H9 (cell line): ENCODE measurements at regions not wholly inside any gene's neighbourhood (a gene's known extent, or its start where the extent isn't known, plus 50 kb on each side); places are given as distances from the start of the nearest gene placed in this dataset.

Source experiments
- DNase-seq: peaks from one replicate; pipeline ENCODE4 v3.0.0-alpha.2; 2017
- H2AFZ ChIP-seq: one replicate; pipeline ENCODE4 v1.6.1; 2013; ENCODE audit warnings: mild to moderate bottlenecking, low read length, control low read depth, moderate library complexity
- H2AK5ac ChIP-seq: 2 replicates; pipeline ENCODE4 v1.6.1; 2013; ENCODE audit warnings: low read length, control low read depth, mixed read lengths; ENCODE audit not compliant: insufficient read length
- H2BK120ac ChIP-seq: one replicate; pipeline ENCODE4 v1.6.1; 2013; ENCODE audit warnings: low read depth, mild to moderate bottlenecking, low read length, control low read depth, inconsistent platforms; ENCODE audit not compliant: poor library complexity, severe bottlenecking
- H2BK12ac ChIP-seq: 2 replicates; pipeline ENCODE4 v1.6.1; 2013; ENCODE audit warnings: low read length, control low read depth, mixed read lengths, low read depth; ENCODE audit not compliant: insufficient read length
- H2BK15ac ChIP-seq: 2 replicates; pipeline ENCODE4 v1.6.1; 2013; ENCODE audit warnings: low read depth, low read length, control low read depth
- H2BK20ac ChIP-seq: one replicate; pipeline ENCODE4 v1.6.1; 2013; ENCODE audit warnings: low read depth, mild to moderate bottlenecking, low read length, control low read depth, inconsistent platforms; ENCODE audit not compliant: poor library complexity, severe bottlenecking
- H2BK5ac ChIP-seq: 2 replicates; pipeline ENCODE4 v1.6.1; 2013; ENCODE audit warnings: low read length, control low read depth, mixed read lengths; ENCODE audit not compliant: insufficient read length
- H3K14ac ChIP-seq: 2 replicates; pipeline ENCODE4 v1.6.1; 2013; ENCODE audit warnings: low read length, control low read depth; ENCODE audit not compliant: insufficient read depth
- H3K18ac ChIP-seq: 2 replicates; pipeline ENCODE4 v1.6.1; 2013; ENCODE audit warnings: low read depth, mild to moderate bottlenecking, mixed read lengths, low read length, control low read depth; ENCODE audit not compliant: insufficient read length
- H3K23ac ChIP-seq: 2 replicates; pipeline ENCODE4 v1.6.1; 2013; ENCODE audit warnings: low read length, control low read depth, mixed read lengths, low read depth; ENCODE audit not compliant: insufficient read length
- H3K23me2 ChIP-seq: 2 replicates; pipeline ENCODE4 v1.6.1; 2013; ENCODE audit warnings: low read depth, mild to moderate bottlenecking, mixed read lengths, low read length, control low read depth; ENCODE audit not compliant: insufficient read length, poor library complexity, severe bottlenecking
- H3K27ac ChIP-seq: 2 replicates; pipeline ENCODE4 v1.5.1; 2013; ENCODE audit warnings: low read length, control low read depth, mixed read lengths, low read depth; ENCODE audit not compliant: insufficient read length
- H3K27me3 ChIP-seq: 2 replicates; pipeline ENCODE4 v1.6.1; 2013; ENCODE audit warnings: low read length, control low read depth, inconsistent platforms; ENCODE audit not compliant: insufficient read depth
- H3K4ac ChIP-seq: 2 replicates; pipeline ENCODE4 v1.6.1; 2013; ENCODE audit warnings: low read depth, mild to moderate bottlenecking, control low read depth, inconsistent platforms, low read length, moderate library complexity
- H3K4me1 ChIP-seq: 2 replicates; pipeline ENCODE4 v1.6.1; 2013; ENCODE audit warnings: low read length, control low read depth, inconsistent platforms; ENCODE audit not compliant: insufficient read depth
- H3K4me2 ChIP-seq: 2 replicates; pipeline ENCODE4 v1.6.1; 2013; ENCODE audit warnings: low read length, control low read depth, mixed read lengths; ENCODE audit not compliant: insufficient read length, insufficient read depth
- H3K56ac ChIP-seq: 2 replicates; pipeline ENCODE4 v1.6.1; 2013; ENCODE audit warnings: low read depth, mild to moderate bottlenecking, mixed read lengths, low read length, control low read depth; ENCODE audit not compliant: insufficient read length
- H3K79me1 ChIP-seq: 2 replicates; pipeline ENCODE4 v1.6.1; 2013; ENCODE audit warnings: low read depth, mild to moderate bottlenecking, moderate library complexity, low read length, control low read depth, inconsistent platforms; ENCODE audit not compliant: insufficient read depth, poor library complexity, severe bottlenecking
- H3K79me2 ChIP-seq: 2 replicates; pipeline ENCODE4 v1.6.1; 2013; ENCODE audit warnings: low read length, control low read depth, inconsistent platforms; ENCODE audit not compliant: insufficient read depth
- H3K9ac ChIP-seq: 2 replicates; pipeline ENCODE4 v1.6.1; 2013; ENCODE audit warnings: low read length, control low read depth, mixed read lengths; ENCODE audit not compliant: insufficient read length; ENCODE audit errors: extremely low read depth
- H3K9me3 ChIP-seq: one replicate; pipeline ENCODE4 v1.6.1; 2013; ENCODE audit warnings: low read depth, low read length, inconsistent platforms; ENCODE audit not compliant: control insufficient read depth
- H3T11ph ChIP-seq: one replicate; pipeline ENCODE4 v1.6.1; 2013; ENCODE audit warnings: mild to moderate bottlenecking, low read length, control low read depth, inconsistent platforms
- H4K20me1 ChIP-seq: one replicate; pipeline ENCODE4 v1.6.1; 2013; ENCODE audit not compliant: control insufficient read depth, insufficient read length, insufficient read depth
- H4K5ac ChIP-seq: 2 replicates; pipeline ENCODE4 v1.6.1; 2013; ENCODE audit warnings: low read depth, mild to moderate bottlenecking, mixed read lengths, low read length, control low read depth; ENCODE audit not compliant: insufficient read length
- H4K8ac ChIP-seq: replicated peaks from 2 replicates; pipeline ENCODE4 v1.6.1; 2013; ENCODE audit warnings: low read length, control low read depth, mixed read lengths, low read depth; ENCODE audit not compliant: insufficient read length
- H4K91ac ChIP-seq: 2 replicates; pipeline ENCODE4 v1.6.1; 2013; ENCODE audit warnings: low read depth, mild to moderate bottlenecking, moderate library complexity, mixed read lengths, low read length, control low read depth; ENCODE audit not compliant: insufficient read length
- H3K27ac Mint-ChIP-seq, 3 experiments: 2 replicates in 2 of 3; 3 replicates in 1 of 3; pipeline ENCODE4 v1.8.0; 2020 to 2021; ENCODE audit warnings: mixed read lengths in 3 of 3, mild to moderate bottlenecking in 1 of 3, moderate library complexity in 1 of 3
- H3K27me3 Mint-ChIP-seq: 2 replicates; pipeline ENCODE4 v1.8.0; 2021; ENCODE audit warnings: low read depth, mild to moderate bottlenecking, moderate library complexity, mixed read lengths
- H3K36me3 Mint-ChIP-seq, 3 experiments: 2 replicates in 2 of 3; 3 replicates in 1 of 3; pipeline ENCODE4 v1.8.0; 2020 to 2021; ENCODE audit warnings: low read depth in 3 of 3, mixed read lengths in 3 of 3; ENCODE audit not compliant: insufficient read depth in 1 of 3
- H3K4me1 Mint-ChIP-seq, 2 experiments: 2 replicates each; pipeline ENCODE4 v1.8.0; 2020; ENCODE audit warnings: mixed read lengths in 2 of 2
- H3K4me3 Mint-ChIP-seq, 2 experiments: 2 replicates in 1 of 2; 3 replicates in 1 of 2; pipeline ENCODE4 v1.8.0; 2020 to 2021; ENCODE audit warnings: mild to moderate bottlenecking in 2 of 2, mixed read lengths in 2 of 2, moderate library complexity in 1 of 2
- H3K9me3 Mint-ChIP-seq, 2 experiments: 2 replicates in 1 of 2; 3 replicates in 1 of 2; pipeline ENCODE4 v1.8.0; 2020; ENCODE audit warnings: mild to moderate bottlenecking in 2 of 2, mixed read lengths in 2 of 2, moderate library complexity in 1 of 2
- CTCF ChIP-seq: fragments of 200-600 bp; sonication (generic); conservative IDR thresholded peaks from 3 replicates; pipeline ENCODE4 v1.8.0; 2021; ENCODE audit warnings: antibody characterized with exemption, mild to moderate bottlenecking
- WGBS: extraction: QIAGEN DNeasy Blood & Tissue Kit; methylation state at CpG from one replicate; pipeline ENCODE4 v1.1.7; 2013; ENCODE audit warnings: missing lambda C conversion rate, low lambda C conversion rate, mixed read lengths; ENCODE audit not compliant: insufficient read length; ENCODE audit errors: extremely low coverage; 5-methylcytosine and 5-hydroxymethylcytosine counted together

- Mint-ChIP-seq H3K36me3 (no peaks in the 10 kb centered on the region), H3K4me3 (no peak overlapping the region), H3K27ac (no peak overlapping the region), H3K4me1 (peaks cover 0 to 2% of the 10 kb centered on the region in 2 experiments; a peak in 2 of 4 replicates), H3K27me3 (peaks cover 4% of the 10 kb centered on the region), H3K9me3 (no peaks in the 10 kb centered on the region)
- no peaks in the 10 kb centered on the region for H3K27me3 ChIP-seq
- H2BK12ac ChIP-seq, result no peak overlapping the region
- DNase-seq, result no peak
- no peak overlapping the region for H2AFZ ChIP-seq
- no peaks in the 10 kb centered on the region for H4K20me1 ChIP-seq
- no peak overlapping the region for H3K14ac ChIP-seq
- H2BK15ac ChIP-seq, result no peak overlapping the region
- H3T11ph ChIP-seq, result no peak overlapping the region
- no peak overlapping the region for H3K18ac ChIP-seq
- no peak overlapping the region for H2BK120ac ChIP-seq
- H3K23me2 ChIP-seq, result no peaks in the 10 kb centered on the region
- H3K9me3 ChIP-seq, result no peaks in the 10 kb centered on the region
- no peak overlapping the region for H3K4ac ChIP-seq
- no peaks in the 10 kb centered on the region for H3K4me1 ChIP-seq
- H3K56ac ChIP-seq, result no peak overlapping the region
- H3K79me1 ChIP-seq, result no peaks in the 10 kb centered on the region
- no peak overlapping the region for H3K9ac ChIP-seq
- H4K91ac ChIP-seq, result no peak overlapping the region
- no peak overlapping the region for H4K5ac ChIP-seq
- WGBS, result no CpG with 5 or more reads among the region's 4 CpGs
- H3K4me2 ChIP-seq, result no peak overlapping the region
- H4K8ac ChIP-seq, result no peak overlapping the region
- H3K79me2 ChIP-seq, result no peaks in the 10 kb centered on the region
- no peak for TF ChIP-seq CTCF
- H2BK20ac ChIP-seq, result no peak overlapping the region
- no peak overlapping the region for H2AK5ac ChIP-seq
- H2BK5ac ChIP-seq, result no peak overlapping the region
- no peak overlapping the region for H3K23ac ChIP-seq
- no peak overlapping the region for H3K27ac ChIP-seq
Measured at GRCh38 chr10:117865945-117866344, 180.8 kb downstream of the RAB11FIP2 start.
